GM04504 (cell line): ENCODE measurements at regions not wholly inside any gene's neighbourhood (a gene's known extent, or its start where the extent isn't known, plus 50 kb on each side); places are given as distances from the start of the nearest gene placed in this dataset.
"Not testable (repeated sequence)": the region's sequence is repeated elsewhere in the genome, so short reads cannot be mapped to it uniquely, and the experiment has no call there.

Source experiments
- DNase-seq: peaks from one replicate; pipeline ENCODE4 v3.0.0-alpha.2; 2012; ENCODE audit warnings: low read depth

DNA sequence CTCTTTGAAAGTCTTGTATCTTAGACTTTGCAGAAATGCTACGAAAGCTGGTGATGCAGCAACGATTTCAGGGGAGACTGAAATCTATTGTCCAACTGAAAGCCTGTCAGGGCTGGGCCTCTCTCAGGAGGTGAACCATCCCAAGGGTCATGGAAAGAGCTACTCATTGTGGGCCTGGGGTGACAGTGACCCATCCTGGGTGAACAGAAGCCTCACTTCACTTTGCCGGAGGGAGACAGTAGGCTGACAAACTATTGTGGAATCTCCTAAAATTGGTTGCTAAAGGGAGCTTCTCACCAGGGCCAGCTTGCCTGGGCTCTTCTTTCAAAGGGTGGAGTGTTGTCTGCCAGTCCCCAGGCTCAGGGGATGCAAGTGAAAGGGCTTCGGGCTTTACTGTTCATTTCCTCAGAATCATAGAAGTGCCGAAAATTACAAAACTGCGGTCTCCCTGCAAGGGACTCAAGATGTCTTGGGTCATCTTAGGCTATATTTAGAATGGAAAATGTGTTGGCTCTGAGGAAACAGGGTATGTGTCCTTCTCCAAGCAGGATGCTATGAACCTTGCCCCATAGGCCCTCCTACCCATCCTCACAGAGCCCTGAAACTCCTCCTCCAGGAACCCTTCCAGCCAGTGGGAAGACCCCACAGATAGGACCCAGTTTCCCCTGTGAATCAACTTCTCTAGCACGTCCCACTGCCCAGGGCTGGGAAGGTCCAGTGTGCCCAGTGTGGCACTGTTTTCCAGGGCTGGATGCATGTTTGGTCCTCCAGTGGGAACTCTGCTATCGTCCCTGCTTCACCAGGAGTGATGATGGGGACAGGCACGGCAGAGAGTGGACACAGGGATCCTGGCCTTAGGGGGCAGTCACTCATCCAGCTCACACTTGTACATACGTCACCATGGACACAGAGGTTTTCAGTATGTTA is 173.4 kb upstream of the PLGLB2 start:
- not testable (repeated sequence) for DNase-seq

- not testable (repeated sequence) for DNase-seq
Observed at GRCh38 chr2:87575138-87575537, 172.7 kb upstream of the PLGLB2 start.

DNA sequence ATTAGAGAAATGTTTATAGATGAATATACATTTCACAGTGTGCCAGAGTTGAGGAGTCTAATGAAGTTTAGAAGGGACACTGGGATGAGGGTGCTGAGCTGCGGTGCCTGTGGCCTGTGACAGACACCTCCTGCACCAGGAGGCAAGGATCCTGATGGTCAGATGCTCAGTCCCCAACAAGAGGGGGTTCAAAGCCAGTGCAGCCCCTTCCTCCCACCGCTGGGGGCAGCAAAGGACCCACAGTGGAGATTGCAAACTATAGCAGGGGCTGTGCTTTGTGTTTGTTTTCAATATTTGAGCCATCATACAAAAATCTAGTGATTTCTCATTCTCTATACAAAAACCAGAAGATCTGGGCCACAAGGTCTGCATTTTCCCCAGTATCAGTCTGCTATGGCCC is 170.5 kb upstream of the PLGLB2 start:
- DNase-seq = not testable (repeated sequence)

DNA sequence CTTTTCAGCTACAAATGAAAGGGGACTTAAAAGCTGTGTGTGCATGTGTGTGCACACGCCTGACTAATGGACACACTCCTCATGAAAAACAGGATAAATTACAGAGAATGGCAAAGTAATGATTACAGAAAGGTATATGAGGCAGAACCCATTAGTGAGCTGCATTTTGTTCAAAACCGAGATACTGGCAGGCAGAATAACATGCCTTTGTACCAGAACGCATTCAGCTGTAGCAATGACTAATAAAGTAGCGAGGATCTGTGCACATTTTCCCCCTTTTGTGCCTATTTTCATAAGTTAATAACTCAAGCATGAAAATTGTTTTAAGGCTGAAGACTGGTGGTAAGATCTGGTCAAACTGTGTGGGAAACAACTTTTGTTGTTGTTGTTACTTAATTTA is 165.7 kb upstream of the PLGLB2 start:
- not testable (repeated sequence) for DNase-seq

DNA sequence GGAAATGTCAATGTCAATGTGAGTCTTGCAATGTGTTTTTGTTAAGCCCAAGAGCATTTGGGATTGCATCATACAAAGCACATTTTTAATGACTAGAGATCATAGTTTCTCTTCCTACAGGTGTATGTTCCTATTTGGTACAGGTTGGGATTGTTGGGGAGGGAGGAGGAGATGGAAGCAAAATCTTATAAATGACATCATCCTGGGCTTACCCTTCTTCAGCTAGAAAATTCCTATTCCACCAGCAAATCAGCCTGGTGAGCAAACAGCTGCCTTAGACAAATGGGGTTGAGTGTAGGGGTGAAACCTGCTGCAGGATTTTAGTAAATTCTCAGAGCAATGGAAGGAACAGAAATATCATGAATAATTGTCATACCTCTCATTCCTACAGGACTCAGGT is 165.3 kb upstream of the PLGLB2 start:
- DNase-seq = not testable (repeated sequence)

- DNase-seq = not testable (repeated sequence)
Observed at GRCh38 chr2:87583370-87583769, 164.5 kb upstream of the PLGLB2 start.

DNA sequence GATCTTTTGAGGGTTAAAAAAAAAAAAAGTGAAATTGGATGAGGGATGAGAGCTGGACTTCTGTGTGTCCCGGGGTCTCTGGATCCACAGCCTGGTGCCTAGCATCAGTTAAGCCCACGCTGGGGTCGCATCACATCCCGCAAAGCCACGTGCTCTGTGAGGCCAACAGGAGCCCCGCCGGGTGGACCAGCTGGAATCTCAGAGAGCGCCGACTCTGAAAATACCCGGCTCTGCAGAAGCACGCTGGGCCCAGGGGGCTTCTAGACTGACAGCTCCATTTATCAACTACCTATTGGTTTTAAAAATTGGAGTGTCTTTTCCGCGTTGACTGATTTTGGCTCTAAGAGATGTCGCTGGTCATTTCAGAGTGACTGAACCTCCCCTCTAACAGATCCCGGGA is 164.1 kb upstream of the PLGLB2 start:
- not testable (repeated sequence) for DNase-seq

- not testable (repeated sequence) for DNase-seq
Observed at GRCh38 chr2:87584268-87584906, 163.5 kb upstream of the PLGLB2 start.

GRCh38 chr2:87587934-87588333 is 160.0 kb upstream of the PLGLB2 start:
- not testable (repeated sequence) for DNase-seq

DNA sequence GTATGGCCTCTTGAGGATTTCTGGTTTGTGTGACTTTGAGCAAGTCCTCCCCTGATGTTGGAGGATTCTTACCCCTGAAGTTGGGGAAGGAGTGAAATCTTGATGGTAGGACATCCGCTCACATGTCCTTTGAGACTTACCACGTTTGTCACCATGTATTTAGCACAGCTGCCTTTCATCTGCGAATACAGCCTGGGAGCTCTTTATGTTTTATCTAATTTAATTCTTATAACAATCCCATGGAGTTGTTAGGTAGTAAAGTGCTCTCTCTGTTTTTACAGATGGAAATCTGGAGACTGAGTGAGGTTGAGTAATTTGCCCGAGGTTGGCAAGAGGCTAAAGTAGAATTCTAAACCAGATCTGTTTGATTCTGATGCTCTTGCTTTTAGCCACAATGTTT is 154.9 kb upstream of the PLGLB2 start:
- not testable (repeated sequence) for DNase-seq

GRCh38 chr2:87593784-87594610 is 153.9 kb upstream of the PLGLB2 start:
- peak; percentile 24 for DNase-seq

DNA sequence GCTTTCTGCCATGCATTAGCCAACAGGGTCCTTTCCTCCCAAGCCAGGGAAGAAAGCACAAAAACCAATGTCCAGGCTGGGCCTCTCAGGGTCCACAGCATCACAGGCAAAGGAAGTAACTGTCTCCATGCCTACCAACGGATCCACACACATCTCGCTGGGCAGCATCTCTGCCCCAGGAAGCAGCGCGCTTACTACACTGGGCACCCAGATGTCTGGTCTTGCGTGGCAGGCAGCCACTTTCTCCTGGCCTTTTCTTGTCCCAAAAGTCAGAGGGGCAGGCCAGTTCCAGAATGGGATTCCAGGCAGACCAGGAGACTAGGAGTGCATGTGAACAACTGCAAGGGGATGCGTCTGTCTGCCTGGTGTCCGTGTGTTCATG is 153.3 kb upstream of the PLGLB2 start:
- not testable (repeated sequence) for DNase-seq

- DNase-seq = not testable (repeated sequence)
Observed at GRCh38 chr2:87595017-87595416, 152.9 kb upstream of the PLGLB2 start.

DNA sequence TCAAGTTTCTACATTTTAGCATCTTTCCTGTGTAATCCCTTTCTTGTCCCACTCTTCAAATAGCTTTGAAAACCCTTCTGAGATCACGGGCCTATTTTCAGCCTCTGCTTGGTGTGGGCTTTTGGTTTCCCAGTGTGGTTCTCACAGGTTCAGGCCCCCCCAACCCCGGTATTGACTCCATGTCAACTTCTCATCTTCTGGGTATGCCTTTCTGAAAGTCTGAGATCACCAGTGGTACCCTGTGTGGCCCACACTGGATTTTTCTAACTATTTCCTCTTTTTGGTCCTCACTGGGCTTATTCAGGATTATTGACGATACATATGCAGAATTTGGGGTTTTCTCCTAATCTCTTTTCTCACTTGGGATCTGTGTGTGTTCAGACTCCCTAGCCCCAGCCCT is 146.9 kb upstream of the PLGLB2 start:
- DNase-seq = not testable (repeated sequence)

DNA sequence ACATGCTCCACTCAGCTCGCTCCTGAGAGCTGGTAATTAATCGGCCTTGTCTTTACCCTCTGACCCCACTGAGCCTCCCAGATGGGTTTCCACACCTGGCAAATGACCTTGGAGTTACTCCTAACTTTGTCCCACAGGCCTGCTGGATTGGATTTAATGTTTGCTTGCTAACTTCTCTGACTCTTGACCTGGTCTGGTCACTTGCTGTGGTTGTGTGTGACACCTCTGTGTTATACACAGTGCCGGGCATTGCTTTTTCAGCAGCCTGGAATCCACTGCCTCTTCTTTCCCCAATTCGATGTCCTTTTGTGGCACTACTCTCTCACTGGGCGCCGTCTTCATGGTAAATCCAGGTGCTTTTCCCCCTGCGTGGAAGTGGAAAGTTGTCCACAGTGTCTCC is 145.8 kb upstream of the PLGLB2 start:
- DNase-seq = not testable (repeated sequence)

DNA sequence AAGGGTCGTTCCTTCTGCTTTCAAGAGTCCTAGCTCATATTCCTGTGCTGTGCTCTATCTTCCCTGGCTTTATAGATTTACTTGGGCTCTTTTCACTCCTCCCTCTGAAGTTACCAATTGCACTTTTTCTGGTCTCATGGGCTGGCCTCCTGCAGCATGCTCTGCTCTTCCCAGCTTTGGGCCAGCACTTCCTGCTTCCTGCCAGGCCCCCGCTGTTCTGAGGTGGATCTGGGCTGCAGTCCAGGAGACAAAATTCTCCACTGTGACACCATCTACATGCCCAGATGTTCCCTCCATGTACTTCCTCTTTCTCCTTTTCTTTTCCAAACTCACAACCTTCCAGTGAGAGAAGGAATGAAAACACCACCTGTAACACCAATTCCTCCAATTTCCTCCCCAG is 145.2 kb upstream of the PLGLB2 start:
- DNase-seq = not testable (repeated sequence)

GRCh38 chr2:87603418-87604278 is 144.2 kb upstream of the PLGLB2 start:
- not testable (repeated sequence) for DNase-seq

GRCh38 chr2:87604279-87604818 is 143.5 kb upstream of the PLGLB2 start:
- not testable (repeated sequence) for DNase-seq

GRCh38 chr2:87604980-87605379 is 142.9 kb upstream of the PLGLB2 start:
- not testable (repeated sequence) for DNase-seq

DNA sequence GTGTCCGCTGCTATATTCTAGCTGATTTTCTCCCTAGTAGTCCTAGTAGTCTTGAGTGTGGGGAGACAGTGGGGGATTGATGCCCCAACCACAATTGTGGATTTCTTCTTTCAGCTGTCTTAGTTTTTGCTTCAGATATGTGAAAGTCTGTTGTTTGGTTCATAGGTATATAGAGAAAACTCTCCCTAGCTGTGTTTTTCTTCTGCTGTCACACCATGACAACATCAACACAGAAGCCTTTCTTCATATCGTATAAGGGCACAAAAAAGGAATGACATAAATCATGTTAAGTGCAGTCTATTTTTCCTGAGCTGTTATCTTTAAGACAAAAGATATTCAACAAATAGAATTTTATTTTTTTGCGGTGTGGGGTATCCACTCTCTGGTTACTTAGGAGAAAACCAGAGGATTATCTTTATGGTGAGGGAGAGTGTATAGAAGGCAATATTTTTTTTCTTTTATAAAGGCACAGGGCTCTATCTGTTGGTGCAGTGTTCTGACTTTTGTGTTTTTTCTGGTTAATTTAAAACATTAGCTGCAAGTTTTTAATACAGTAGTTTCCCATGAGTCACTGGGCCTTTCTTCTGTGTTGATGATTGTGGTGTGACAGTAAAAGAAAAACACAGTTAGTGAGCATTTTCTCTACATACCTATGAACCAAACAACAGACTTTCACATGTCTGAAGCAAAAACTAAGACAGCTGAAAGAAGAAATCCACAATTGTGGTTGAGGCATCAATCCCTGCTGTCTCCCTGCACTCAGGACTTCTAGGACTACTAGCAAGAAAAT is 139.3 kb upstream of the PLGLB2 start:
- DNase-seq = not testable (repeated sequence)
